ENCODE measurements at regions not wholly inside any gene's neighbourhood (a gene's known extent, or its start where the extent isn't known, plus 50 kb on each side); places are given as distances from the start of the nearest gene placed in this dataset.

GRCh38 chr1:218665221-218665620 lies 320.1 kb downstream of the TGFB2 start:
- no peaks in the 10 kb centered on the region for H3K9me3 ChIP-seq
- DNase-seq, result peak; percentile 33 to 45 (median 42)
- TF ChIP-seq EP300 (IDR thresholded peaks at IDR 0.05), result no peak
- TF ChIP-seq POLR2A (IDR thresholded peaks at IDR 0.05), result no peak
- TF ChIP-seq CTCF (IDR thresholded peaks at IDR 0.05), result no peak
- intact Hi-C loops (cut with DNase I), result no loop called here
- no peaks in the 10 kb centered on the region for H3K27me3 ChIP-seq
- H3K4me3 ChIP-seq, result no peak overlapping the region
- no peak overlapping the region for H3K27ac ChIP-seq
- 9 to 31% (median 12%) methylated on average over 4 of the region's 4 CpGs for WGBS, 3 donors
- H3K36me3 ChIP-seq, result no peaks in the 10 kb centered on the region
- H3K4me1 ChIP-seq (ENCODE audit: insufficient read depth), result peaks cover 2% of the 10 kb centered on the region

GRCh38 chr1:218666263-218666662 lies 321.1 kb downstream of the TGFB2 start:
- Histone ChIP-seq H3K4me1 (ENCODE audit: insufficient read depth) (no peaks in the 10 kb centered on the region), H3K4me3 (no peak overlapping the region), H3K9me3 (no peaks in the 10 kb centered on the region), H3K36me3 (no peaks in the 10 kb centered on the region), H3K27ac (no peak overlapping the region), H3K27me3 (no peaks in the 10 kb centered on the region)
- TF ChIP-seq EP300 (IDR thresholded peaks at IDR 0.05), result no peak
- no peak for TF ChIP-seq POLR2A (IDR thresholded peaks at IDR 0.05)
- TF ChIP-seq CTCF (IDR thresholded peaks at IDR 0.05), result no peak
- intact Hi-C loops (cut with DNase I), result no loop called here
- no peak for DNase-seq

GRCh38 chr1:218667781-218668516 lies 322.8 kb downstream of the TGFB2 start:
- no peaks in the 10 kb centered on the region for H3K9me3 ChIP-seq
- 70 to 77% (median 77%) methylated on average over 3 of the region's 3 CpGs for WGBS, 3 donors
- no peak overlapping the region for H3K4me3 ChIP-seq
- H3K36me3 ChIP-seq, result no peaks in the 10 kb centered on the region
- no peaks in the 10 kb centered on the region for H3K27me3 ChIP-seq
- no peak overlapping the region for H3K27ac ChIP-seq
- no peaks in the 10 kb centered on the region for H3K4me1 ChIP-seq (ENCODE audit: insufficient read depth)
- intact Hi-C loops (cut with DNase I), result no loop called here
- no peak for DNase-seq
- TF ChIP-seq POLR2A (IDR thresholded peaks at IDR 0.05) (no peak), CTCF (IDR thresholded peaks at IDR 0.05) (no peak), EP300 (IDR thresholded peaks at IDR 0.05) (no peak)

- Histone ChIP-seq H3K4me3 (no peak overlapping the region), H3K4me1 (ENCODE audit: insufficient read depth) (no peaks in the 10 kb centered on the region), H3K9me3 (no peaks in the 10 kb centered on the region), H3K27ac (no peak overlapping the region), H3K36me3 (no peaks in the 10 kb centered on the region), H3K27me3 (no peaks in the 10 kb centered on the region)
- WGBS, 3 donors, result 96 to 100% (median 97%) methylated on average over 1 of the region's 1 CpG
- no peak for DNase-seq
- intact Hi-C loops (cut with DNase I), result no loop called here
- no peak for TF ChIP-seq EP300 (IDR thresholded peaks at IDR 0.05)
- no peak for TF ChIP-seq POLR2A (IDR thresholded peaks at IDR 0.05)
- TF ChIP-seq CTCF (IDR thresholded peaks at IDR 0.05), result no peak
Observed at GRCh38 chr1:218669431-218669830, 324.3 kb downstream of the TGFB2 start.

Measured in ovary (tissue), 7 donors.